VCaP (cell line): ENCODE measurements at regions not wholly inside any gene's neighbourhood (a gene's known extent, or its start where the extent isn't known, plus 50 kb on each side); places are given as distances from the start of the nearest gene placed in this dataset.

ENCODE experiments used
- H3K27ac ChIP-seq: fragments of 450-650 bp; 2 replicates; pipeline ENCODE4 v1.5.1; 2017
- TF ChIP-seq, protein P1 (sequence below): fragments of 450-650 bp; conservative IDR thresholded peaks from 2 replicates; pipeline ENCODE4 v1.5.1; 2017; ENCODE audit warnings: mild to moderate bottlenecking, moderate library complexity

DNA sequence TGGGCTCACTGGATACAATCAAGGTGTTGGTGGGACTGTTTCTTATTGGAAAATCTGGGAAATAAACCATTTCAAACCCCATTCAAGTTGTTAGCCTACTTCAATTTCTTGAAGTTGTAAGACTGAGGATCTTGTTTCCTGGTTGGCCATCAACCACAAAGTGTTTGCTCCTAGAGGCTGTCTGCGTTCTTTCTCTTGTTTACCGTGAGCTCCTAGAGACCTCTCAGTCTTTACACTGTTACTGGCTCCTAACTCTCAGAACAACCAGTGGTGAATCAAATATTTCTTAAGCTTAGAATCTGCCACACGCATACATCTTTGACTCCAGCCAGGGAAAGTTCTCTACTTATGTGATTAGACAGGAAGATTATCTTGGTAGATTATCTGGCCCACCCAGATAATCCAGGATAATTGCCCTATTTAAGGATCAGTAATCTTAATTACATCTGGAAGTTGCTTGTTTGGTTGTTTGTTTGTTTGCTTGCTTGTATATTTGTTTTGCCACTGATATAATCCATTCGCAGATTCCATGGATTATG, 798.7 kb downstream of the IPMK start:
- TF ChIP-seq, protein P1, sequence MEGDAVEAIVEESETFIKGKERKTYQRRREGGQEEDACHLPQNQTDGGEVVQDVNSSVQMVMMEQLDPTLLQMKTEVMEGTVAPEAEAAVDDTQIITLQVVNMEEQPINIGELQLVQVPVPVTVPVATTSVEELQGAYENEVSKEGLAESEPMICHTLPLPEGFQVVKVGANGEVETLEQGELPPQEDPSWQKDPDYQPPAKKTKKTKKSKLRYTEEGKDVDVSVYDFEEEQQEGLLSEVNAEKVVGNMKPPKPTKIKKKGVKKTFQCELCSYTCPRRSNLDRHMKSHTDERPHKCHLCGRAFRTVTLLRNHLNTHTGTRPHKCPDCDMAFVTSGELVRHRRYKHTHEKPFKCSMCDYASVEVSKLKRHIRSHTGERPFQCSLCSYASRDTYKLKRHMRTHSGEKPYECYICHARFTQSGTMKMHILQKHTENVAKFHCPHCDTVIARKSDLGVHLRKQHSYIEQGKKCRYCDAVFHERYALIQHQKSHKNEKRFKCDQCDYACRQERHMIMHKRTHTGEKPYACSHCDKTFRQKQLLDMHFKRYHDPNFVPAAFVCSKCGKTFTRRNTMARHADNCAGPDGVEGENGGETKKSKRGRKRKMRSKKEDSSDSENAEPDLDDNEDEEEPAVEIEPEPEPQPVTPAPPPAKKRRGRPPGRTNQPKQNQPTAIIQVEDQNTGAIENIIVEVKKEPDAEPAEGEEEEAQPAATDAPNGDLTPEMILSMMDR = no peak
- H3K27ac ChIP-seq = no peak overlapping the region

DNA sequence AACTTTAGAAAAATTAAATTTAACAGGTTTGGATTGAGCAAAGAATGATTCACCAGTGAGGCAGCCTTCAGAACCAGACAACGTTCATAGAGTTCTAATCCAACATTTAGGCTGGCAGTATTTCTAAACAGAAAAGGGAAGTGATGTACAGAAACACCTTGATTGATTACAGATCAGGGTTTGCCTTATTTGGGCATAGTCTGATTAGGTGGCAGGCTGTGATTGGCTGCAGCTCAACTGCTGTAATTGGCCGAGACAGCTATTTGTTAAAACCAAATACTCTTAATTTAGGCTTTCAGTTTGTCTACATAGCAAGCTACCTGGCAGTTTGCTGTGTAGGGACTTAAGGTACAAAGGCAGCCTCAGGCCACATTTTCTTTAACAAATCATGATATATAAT, 802.5 kb downstream of the IPMK start:
- TF ChIP-seq, protein P1 = no peak
- no peak overlapping the region for H3K27ac ChIP-seq

- TF ChIP-seq, protein P1 = no peak
- no peak overlapping the region for H3K27ac ChIP-seq
Observed at GRCh38 chr10:57460540-57460939, 807.2 kb downstream of the IPMK start.

- no peak overlapping the region for H3K27ac ChIP-seq
- TF ChIP-seq, protein P1 = no peak
Observed at GRCh38 chr10:57457972-57458512, 809.7 kb downstream of the IPMK start.

GRCh38 chr10:57430376-57430775, 837.3 kb downstream of the IPMK start:
- TF ChIP-seq, protein P1 = no peak
- H3K27ac ChIP-seq = no peak overlapping the region

- TF ChIP-seq, protein P1 = no peak
- H3K27ac ChIP-seq = no peak overlapping the region
Observed at GRCh38 chr10:57420881-57421280, 846.8 kb downstream of the IPMK start.

DNA sequence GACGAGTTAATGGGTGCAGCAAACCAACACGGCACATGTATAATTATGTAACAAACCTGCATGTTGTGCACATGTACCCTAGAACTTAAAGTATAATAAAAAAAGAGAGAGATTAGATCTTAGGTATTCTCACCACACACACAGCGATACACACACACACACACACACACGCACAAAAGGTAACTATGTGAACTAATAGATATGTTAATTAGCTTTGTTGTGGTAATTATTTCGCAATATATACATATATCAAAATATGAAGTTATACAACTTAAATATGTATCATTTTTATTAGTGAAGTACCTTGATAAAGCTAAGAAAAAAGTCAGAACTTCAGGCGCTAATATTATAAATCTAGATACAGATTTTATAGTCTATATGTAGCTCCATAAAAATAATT, 849.2 kb downstream of the IPMK start:
- TF ChIP-seq, protein P1 = no peak
- H3K27ac ChIP-seq = no peak overlapping the region
